CMK (cell line): ENCODE measurements at regions not wholly inside any gene's neighbourhood (a gene's known extent, or its start where the extent isn't known, plus 50 kb on each side); places are given as distances from the start of the nearest gene placed in this dataset.
"Not testable (repeated sequence)": the region's sequence is repeated elsewhere in the genome, so short reads cannot be mapped to it uniquely, and the experiment has no call there.

Experiments
- DNase-seq: peaks from one replicate; pipeline ENCODE4 v3.0.0-alpha.2; 2010; ENCODE audit warnings: low read depth

DNA sequence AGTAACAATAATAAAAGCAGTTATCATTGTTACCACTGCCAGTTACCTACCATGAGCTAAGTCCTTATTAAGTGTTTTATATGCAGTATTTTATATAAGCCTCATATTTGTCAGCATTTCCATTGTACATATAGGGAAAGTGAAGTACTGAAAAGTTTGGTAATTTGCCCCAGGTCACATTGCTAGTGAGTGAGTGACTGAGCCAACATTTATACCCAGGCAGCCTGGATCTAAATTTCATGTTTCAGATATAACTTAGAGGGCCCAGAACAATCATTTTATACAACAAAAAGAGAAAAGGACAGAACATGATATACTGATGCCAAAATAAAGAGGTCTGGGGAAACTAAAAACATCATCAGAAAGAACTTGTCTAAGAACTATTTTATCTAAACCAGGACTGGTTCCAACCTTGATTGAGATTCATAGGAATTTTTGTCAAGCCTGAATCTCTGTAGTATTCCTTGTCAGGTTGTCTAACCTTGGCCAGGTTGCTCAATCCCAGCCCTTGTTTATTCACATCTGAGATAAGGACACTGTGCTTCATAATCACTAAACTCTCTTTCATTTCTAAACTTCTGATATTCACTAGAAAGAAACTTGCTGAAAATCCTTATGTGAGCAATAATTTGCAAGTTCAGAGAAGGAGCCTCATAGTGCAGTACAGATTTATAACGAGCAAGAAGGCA lies 308.2 kb downstream of the IPMK start:
- DNase-seq, result no peak

- no peak for DNase-seq
Observed at GRCh38 chr10:57955076-57955475, 312.6 kb downstream of the IPMK start.

GRCh38 chr10:57952741-57953140 lies 315.0 kb downstream of the IPMK start:
- DNase-seq, result no peak

- no peak for DNase-seq
Observed at GRCh38 chr10:57950442-57950974, 317.2 kb downstream of the IPMK start.

GRCh38 chr10:57948796-57949195 lies 318.9 kb downstream of the IPMK start:
- no peak for DNase-seq

DNA sequence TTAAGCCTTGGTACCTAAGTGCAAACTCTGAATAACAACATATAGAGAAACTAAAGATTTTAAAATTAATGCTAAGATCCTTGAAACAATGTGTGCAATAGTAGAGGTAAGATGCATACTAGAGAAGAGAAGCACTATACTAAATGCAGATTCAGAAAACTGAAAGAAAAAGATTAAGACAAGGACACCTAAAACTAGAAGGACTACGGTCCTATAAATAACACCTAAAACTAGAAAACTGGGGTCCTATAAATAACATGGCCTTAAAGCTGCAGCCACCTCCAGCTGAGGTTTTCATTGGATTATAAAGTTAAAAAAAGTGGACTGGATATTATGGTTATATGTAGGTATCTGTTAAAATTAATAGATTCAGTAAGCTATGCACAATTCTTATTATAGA lies 320.9 kb downstream of the IPMK start:
- DNase-seq, result no peak

GRCh38 chr10:57943701-57944100 lies 324.0 kb downstream of the IPMK start:
- no peak for DNase-seq

- DNase-seq, result no peak
Observed at GRCh38 chr10:57925045-57925444, 342.6 kb downstream of the IPMK start.

DNA sequence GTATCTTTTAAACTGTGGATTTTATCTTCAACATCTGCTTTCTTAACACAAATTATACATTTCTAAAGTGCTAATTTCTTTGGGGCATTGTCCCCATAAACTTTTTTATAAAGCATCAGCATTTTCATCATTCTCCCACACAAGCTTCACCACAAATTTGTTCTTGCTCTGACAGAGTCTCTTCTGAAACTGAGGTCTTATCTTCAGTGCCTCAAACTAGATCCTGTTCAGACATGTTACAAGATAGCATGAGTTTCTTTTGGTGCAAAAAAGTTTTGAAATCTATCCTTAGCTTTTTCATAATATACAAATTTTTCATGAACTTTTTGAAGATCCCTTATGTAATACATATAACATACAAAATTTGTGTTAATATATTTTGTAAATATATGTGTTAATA lies 346.6 kb downstream of the IPMK start:
- no peak for DNase-seq

DNA sequence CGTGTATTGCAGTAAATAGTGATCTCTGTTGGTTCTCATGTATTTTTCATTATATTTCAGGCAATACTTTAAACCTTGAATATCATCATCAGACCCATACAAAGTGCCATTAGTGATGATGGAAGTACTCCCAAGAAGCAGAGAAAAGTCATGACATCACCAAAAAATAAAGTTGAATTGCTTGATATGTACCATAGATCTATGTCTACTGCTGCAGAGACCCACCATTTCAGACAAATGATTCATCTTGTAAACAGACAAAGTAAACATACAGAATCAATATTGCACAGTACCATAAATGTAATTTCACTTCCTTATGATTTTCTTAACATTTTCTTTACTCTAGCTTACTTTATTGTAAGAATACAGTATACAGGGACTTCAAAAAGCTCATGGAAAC lies 347.8 kb downstream of the IPMK start:
- DNase-seq, result no peak

DNA sequence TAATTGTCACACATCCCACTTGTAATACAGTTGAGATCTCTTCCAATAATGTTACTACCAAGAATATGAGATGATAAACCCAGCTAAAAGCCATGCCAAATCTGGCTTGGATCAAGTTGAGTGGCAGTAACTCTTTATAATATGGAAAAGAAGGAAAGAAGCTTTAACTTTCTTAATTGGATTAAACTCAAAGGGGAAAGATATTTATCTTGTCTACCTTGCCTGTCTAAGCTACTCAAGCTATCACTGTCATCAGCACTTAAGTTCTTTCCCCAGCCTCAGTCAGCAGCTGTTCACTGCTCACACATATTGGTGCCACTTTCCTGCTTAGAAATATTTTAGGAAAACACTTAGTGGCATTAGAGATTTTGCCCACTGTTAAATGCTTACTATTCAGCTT lies 350.7 kb downstream of the IPMK start:
- DNase-seq, result no peak

- DNase-seq, result no peak
Observed at GRCh38 chr10:57905861-57906260, 361.8 kb downstream of the IPMK start.

DNA sequence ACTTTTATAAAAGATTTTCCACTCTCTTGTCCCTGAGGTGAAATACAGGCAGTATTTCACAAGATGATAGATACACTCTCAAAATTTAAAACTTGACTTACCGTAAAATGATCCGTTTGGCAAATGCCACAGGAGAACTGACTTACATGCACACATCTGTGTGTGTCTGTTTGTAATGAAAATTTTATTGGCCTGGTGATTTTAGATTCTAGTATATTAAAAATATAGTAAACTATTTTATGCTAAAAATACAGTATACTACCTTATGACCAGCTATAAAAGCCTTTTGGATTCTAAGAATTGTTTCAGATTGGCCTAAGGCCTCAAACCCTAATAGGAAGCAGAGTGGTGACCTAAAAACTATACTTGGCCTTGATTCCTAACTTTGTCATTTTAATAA lies 362.7 kb downstream of the IPMK start:
- no peak for DNase-seq

DNA sequence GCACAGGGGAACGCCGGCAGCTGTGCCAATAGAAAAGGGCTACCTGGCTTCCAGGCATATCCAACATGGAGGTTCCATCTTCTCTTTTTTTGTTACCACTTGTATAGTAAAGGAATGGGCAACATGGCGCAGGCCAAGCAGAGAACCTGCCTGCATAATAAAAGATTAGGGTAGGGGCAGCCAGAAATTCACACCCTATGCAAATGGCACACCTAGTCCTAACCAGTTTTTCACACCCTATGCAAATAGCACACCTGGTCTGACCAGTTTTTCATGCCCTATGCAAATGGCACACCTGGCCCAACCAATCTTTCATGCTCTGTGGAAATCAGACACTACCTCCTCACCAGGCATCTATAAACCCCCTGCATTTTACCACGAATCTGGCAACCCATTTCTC lies 369.5 kb downstream of the IPMK start:
- no peak for DNase-seq

GRCh38 chr10:57897611-57898010 lies 370.1 kb downstream of the IPMK start:
- DNase-seq, result peak; percentile 15

DNA sequence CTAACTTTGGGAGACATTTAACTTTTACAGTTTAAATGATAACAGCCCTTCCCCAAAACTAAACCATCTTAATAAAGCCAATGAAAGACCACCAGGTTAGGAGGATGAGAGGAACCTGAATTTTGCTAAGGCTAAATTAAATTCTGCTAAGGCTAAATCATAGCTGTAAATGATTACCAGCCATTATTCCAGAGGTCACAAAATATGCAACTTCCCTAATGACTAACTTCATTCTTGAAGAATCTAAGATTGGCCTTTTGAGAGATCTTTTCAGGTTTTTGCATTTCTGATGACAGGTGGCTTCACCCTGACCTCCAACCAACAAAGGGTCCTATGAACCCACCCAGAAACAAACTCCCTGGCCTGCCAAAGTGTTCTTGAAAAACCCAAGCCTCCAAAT lies 373.3 kb downstream of the IPMK start:
- DNase-seq, result no peak

GRCh38 chr10:57891201-57892006 lies 376.3 kb downstream of the IPMK start:
- no peak for DNase-seq

DNA sequence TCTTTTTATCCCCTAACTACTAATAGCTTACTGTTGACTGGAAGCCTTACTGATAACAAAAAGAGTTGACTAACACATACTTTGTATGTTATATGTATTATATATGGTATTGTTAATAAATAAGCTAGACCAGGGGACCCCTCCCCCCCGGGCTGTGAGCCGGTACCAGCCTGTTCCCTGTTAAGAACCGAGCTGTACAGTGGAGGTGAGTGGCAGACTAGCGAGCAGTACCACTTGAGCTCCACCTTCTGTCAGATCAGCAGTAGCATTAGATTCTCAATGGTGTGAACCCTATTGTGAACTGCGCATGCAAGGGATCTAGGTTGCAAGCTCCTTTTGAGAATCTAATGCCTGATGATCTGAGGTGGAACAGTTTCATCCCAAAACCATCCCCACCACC lies 377.0 kb downstream of the IPMK start:
- DNase-seq, result no peak

GRCh38 chr10:57885618-57885968 lies 382.1 kb downstream of the IPMK start:
- not testable (repeated sequence) for DNase-seq

DNA sequence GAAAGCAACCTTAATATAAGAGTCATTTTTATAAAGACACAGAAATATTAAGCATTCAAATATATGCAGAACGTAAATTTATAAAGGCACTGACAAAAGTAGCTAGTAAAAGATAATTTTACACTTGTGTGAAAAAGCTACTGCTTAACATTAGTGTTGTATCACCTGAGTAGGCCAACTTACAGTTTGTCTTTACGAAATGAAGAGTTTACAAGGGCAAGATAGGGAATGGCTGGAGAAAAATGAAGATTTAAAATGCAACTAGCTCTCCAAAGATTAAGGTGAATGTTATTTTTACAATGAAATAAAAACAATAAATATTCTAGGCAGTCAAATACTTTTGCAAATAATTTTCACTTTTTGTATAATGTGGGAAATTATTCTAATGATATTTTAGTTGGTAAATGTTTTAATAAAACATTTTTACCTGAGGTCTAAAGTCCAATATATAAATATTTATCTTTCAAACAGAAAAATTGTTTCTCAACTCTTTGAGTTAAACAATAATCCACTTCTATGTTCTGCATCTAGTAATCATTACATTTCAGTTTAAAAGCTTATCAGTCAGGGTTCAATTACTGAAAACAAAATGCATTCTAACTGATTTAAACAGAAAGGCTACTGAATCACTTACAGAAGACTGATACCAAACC lies 382.6 kb downstream of the IPMK start:
- DNase-seq, result no peak

DNA sequence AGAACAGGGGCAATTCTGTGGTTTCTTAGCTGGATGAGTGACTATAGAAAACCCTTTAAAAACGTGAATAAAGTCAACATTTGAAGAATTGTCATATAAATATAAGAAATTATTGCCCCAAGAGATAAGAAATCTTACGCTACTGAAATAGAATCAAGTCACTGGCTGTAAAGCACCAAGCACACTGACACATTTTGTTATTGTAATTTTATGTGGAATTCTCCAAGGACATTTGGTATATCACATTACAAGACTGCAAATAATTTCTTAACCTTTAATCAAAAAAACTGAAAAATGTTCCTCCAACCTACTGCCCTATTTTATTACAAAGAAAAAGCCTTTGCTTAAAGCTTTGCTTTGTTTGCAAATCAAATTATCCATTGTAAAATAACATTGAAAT lies 383.3 kb downstream of the IPMK start:
- no peak for DNase-seq

DNA sequence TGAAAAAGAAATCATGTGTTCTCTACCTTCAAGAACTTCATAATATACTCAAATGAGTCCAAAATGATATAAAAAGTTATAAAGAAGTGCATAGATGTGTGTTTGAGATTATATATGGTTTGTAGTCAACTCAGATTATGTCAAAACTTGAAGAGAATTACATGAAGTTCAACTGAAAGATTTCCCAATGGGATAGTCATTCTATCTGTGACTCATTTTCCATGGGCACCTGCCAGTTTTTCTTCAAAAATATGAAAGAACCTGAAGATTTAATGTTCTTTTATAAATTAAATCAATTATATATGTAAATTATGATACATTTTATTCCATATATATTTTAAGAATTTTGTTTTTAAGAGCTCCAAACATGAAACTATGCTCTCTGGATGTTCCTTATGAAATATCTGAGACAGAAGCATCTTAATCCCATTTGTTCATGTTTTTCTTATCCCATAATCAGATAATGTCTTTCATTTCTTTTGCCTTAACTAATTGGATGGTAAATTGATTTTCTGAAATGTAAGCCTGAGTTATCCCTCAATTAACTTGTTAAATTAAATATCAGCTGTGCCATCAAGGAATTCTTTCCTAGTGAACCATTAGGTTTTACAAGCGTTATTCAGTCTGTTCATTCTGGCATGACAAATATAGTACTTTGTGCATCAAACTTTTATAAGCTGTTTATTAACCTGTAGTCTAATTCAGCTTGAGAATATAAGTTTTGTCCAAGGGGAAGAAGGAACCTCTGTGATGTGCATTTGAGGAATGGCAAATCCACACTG lies 387.1 kb downstream of the IPMK start:
- no peak for DNase-seq
